HepG2 (cell line): ENCODE measurements at regions not wholly inside any gene's neighbourhood (a gene's known extent, or its start where the extent isn't known, plus 50 kb on each side); places are given as distances from the start of the nearest gene placed in this dataset.

Source experiments
- POLR2AphosphoS5 ChIP-seq: IDR thresholded peaks from 2 replicates; pipeline ENCODE4 v1.6.1; 2012; ENCODE audit warnings: low read depth, low read length
- TARDBP ChIP-seq: sonication (generic); formaldehyde crosslinking; IDR thresholded peaks from 2 replicates; pipeline ENCODE4 v1.8.0; 2022; ENCODE audit warnings: mild to moderate bottlenecking, missing genetic modification reagents
- ZBTB21 ChIP-seq: sonication (generic); formaldehyde crosslinking; IDR thresholded peaks from 2 replicates; pipeline ENCODE4 v1.4.0; 2020; ENCODE audit warnings: missing genetic modification reagents
- ZNF143 ChIP-seq: sonication (generic); formaldehyde crosslinking; IDR thresholded peaks from 2 replicates; pipeline ENCODE4 v1.4.0; 2020; ENCODE audit warnings: missing genetic modification reagents
- ZNF672 ChIP-seq: sonication (generic); formaldehyde crosslinking; IDR thresholded peaks from 2 replicates; pipeline ENCODE4 v1.8.1; 2022; ENCODE audit warnings: missing genetic modification reagents
- TF ChIP-seq, protein P1 (sequence below): sonication (generic); formaldehyde crosslinking; IDR thresholded peaks from 2 replicates; pipeline ENCODE4 v1.5.0; 2020; ENCODE audit warnings: mild to moderate bottlenecking, missing genetic modification reagents, moderate library complexity
- TF ChIP-seq, protein P2 (sequence below): sonication (generic); formaldehyde crosslinking; IDR thresholded peaks from 2 replicates; pipeline ENCODE4 v1.4.0; 2020; ENCODE audit warnings: missing genetic modification reagents

DNA sequence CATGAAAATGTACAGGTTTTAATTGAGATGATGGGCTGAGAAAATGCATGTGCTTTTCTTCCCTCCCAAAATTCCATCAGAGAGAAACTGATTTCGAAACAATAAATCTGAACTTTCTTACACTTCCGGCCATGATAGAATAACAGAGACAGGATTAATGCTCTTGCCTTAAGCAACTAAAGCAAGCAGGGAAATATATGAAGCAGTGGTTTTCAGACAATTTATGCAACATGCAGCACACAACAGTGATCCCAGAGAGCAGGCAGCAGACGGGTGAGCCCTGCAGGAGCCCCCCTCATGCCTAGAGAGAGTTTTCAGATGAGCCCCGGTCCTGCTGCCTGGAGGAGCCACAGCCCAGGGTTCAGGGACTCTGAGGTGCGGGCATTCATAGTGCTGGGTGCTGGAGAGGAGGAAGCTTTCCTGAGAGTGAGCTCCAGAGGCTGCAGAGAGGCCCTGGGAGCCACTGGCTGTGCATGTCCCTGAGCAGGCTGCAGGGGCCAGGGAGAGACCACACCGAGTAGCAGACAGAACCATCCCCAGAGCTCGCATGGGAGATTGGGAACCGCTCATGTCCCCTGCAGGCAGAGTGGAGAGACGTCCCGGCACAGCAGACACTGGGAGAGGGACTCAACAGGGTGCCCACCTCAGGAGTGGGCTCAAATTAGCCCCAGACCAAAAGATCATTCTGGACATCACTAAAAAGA, 143.5 kb downstream of the OLFM1 start:
- TF ChIP-seq TARDBP (CRISPR knock-in tag), result no peak
- TF ChIP-seq, protein P1, sequence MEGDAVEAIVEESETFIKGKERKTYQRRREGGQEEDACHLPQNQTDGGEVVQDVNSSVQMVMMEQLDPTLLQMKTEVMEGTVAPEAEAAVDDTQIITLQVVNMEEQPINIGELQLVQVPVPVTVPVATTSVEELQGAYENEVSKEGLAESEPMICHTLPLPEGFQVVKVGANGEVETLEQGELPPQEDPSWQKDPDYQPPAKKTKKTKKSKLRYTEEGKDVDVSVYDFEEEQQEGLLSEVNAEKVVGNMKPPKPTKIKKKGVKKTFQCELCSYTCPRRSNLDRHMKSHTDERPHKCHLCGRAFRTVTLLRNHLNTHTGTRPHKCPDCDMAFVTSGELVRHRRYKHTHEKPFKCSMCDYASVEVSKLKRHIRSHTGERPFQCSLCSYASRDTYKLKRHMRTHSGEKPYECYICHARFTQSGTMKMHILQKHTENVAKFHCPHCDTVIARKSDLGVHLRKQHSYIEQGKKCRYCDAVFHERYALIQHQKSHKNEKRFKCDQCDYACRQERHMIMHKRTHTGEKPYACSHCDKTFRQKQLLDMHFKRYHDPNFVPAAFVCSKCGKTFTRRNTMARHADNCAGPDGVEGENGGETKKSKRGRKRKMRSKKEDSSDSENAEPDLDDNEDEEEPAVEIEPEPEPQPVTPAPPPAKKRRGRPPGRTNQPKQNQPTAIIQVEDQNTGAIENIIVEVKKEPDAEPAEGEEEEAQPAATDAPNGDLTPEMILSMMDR (CRISPR knock-in tag), result no peak
- TF ChIP-seq ZNF672, result no peak
- TF ChIP-seq ZBTB21 (CRISPR knock-in tag), result no peak
- TF ChIP-seq ZNF143 (CRISPR knock-in tag), result no peak
- TF ChIP-seq, protein P2, sequence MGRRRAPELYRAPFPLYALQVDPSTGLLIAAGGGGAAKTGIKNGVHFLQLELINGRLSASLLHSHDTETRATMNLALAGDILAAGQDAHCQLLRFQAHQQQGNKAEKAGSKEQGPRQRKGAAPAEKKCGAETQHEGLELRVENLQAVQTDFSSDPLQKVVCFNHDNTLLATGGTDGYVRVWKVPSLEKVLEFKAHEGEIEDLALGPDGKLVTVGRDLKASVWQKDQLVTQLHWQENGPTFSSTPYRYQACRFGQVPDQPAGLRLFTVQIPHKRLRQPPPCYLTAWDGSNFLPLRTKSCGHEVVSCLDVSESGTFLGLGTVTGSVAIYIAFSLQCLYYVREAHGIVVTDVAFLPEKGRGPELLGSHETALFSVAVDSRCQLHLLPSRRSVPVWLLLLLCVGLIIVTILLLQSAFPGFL (CRISPR knock-in tag), result no peak
- TF ChIP-seq POLR2AphosphoS5, result no peak
